Pancreas (tissue), 10 donors: ENCODE measurements at regions not wholly inside any gene's neighbourhood (a gene's known extent, or its start where the extent isn't known, plus 50 kb on each side); places are given as distances from the start of the nearest gene placed in this dataset.

Source experiments
- ATAC-seq, 4 donors: fragments of 200-7000 bp; cut with Tn5 transposase; one replicate each; pipeline versions ENCODE4 v1.8.0 to v1.9.1; 2020; ENCODE audit warnings: mild to moderate bottlenecking in 4 of 4, moderate library complexity in 4 of 4
- DNase-seq, 6 donors: peaks; one replicate each; pipeline ENCODE4 v3.0.0-alpha.2; 2020
- FAIRE-seq: peaks from 2 replicates; lab custom pipeline; 2012; peaks lifted over from hg19 to GRCh38; lab: Jason Lieb, UNC
- H3K27ac ChIP-seq, 4 donors: fragments of 200-600 bp; sonication (generic); 1 replicate in 3 of 4; 2 replicates in 1 of 4; pipeline versions ENCODE4 v1.5.0 to v1.8.0; 2020
- H3K27me3 ChIP-seq, 4 donors: fragments of 200-600 bp; one replicate each; pipeline ENCODE4 v1.8.0; 2021
- H3K36me3 ChIP-seq, 3 donors: fragments of 200-600 bp; sonication (generic) in 1 of 3; one replicate each; pipeline versions ENCODE4 v1.5.0 to v1.8.0; 2020 to 2021
- H3K4me1 ChIP-seq, 3 donors: fragments of 200-600 bp; one replicate each; pipeline ENCODE4 v1.8.0; 2021
- H3K4me3 ChIP-seq, 4 donors: fragments of 200-600 bp; sonication (generic) in 2 of 4; one replicate each; pipeline versions ENCODE4 v1.5.0 to v1.8.0; 2020 to 2021
- H3K9me3 ChIP-seq, 4 donors: fragments of 200-600 bp; one replicate each; pipeline ENCODE4 v1.8.0; 2021
- WGBS, 2 donors: extraction: QIAGEN DNeasy Blood & Tissue Kit; methylation state at CpG; one replicate each; pipeline ENCODE4 v1.1.7; 2013; 5-methylcytosine and 5-hydroxymethylcytosine counted together
- intact Hi-C, 3 donors: fragments of 100-400 bp; cut with DNase I; formaldehyde crosslinking; loops; one replicate each; pipeline versions ENCODE4 v1.11.1 to v1.14.2; 2022
- TF ChIP-seq, protein P1 (sequence below), 4 donors: fragments of 200-600 bp; sonication (generic) in 3 of 4; IDR thresholded peaks; one replicate each; pipeline versions ENCODE4 v1.5.0 to v1.8.0; 2021; ENCODE audit warnings: antibody characterized with exemption in 4 of 4
- donor health status: healthy with polysubstance abuse.
- donor health status: DM: no; HTN: no; CAD: no; lungs with moderate emphysema.
- donor health status: DM: no; HTN: no; CAD: no.
- donor health status: control.
- donor health status: control.
- donor health status: Bipolar disorder and iron deficiency.
- donor health status: DM: yes; HTN: yes; CAD: no.
- donor health status: DM: no; HTN: no; CAD: no.
- donor health status: DM: no; HTN: no; CAD: no.
- donor health status: DM: yes; HTN: yes; CAD: no.

DNA sequence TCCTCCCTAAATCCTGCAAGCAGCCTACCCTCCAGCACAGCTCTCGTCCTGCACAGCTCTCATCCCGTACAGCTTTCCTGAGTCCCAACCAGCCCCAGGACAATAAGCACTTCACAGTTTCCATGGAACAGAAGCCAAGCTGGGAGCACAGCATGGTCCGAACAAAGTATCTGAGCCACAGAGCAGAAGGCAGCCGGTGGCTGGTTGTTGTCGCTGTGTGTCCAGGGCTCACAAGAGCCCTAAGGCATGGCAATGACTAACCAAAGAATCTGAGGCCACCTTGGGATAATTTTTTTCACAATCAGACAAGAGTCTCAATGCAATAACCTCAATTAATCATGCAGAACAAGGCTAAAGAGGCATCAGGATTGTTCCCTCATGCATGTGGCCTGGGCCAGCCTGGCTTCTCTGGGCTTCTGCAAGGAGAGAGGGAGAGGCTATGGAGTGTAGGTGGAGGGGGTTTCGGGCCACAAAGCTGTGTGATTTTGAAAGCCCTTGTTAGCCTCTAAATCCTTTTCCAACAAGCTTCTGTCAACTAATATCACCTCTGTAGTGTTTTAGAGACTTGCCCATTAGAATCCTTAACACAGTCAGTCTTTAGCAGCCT, 323.4 kb downstream of the PIK3R1 start:
- intact Hi-C loops: no loop called here
- Histone ChIP-seq H3K27ac (no peak overlapping the region), H3K27me3 (no peaks in the 10 kb centered on the region), H3K9me3 (no peaks in the 10 kb centered on the region), H3K4me1 (peaks cover 0 to 4% (median 3%) of the 10 kb centered on the region in 3 donors), H3K4me3 (no peak overlapping the region), H3K36me3 (no peaks in the 10 kb centered on the region)
- TF ChIP-seq, protein P1, sequence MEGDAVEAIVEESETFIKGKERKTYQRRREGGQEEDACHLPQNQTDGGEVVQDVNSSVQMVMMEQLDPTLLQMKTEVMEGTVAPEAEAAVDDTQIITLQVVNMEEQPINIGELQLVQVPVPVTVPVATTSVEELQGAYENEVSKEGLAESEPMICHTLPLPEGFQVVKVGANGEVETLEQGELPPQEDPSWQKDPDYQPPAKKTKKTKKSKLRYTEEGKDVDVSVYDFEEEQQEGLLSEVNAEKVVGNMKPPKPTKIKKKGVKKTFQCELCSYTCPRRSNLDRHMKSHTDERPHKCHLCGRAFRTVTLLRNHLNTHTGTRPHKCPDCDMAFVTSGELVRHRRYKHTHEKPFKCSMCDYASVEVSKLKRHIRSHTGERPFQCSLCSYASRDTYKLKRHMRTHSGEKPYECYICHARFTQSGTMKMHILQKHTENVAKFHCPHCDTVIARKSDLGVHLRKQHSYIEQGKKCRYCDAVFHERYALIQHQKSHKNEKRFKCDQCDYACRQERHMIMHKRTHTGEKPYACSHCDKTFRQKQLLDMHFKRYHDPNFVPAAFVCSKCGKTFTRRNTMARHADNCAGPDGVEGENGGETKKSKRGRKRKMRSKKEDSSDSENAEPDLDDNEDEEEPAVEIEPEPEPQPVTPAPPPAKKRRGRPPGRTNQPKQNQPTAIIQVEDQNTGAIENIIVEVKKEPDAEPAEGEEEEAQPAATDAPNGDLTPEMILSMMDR (IDR thresholded peaks at IDR 0.05): no peak
- no peak for ATAC-seq
- DNase-seq: no peak
- 87 to 92% methylated on average over 6 of the region's 6 CpGs for WGBS, 2 donors
- FAIRE-seq: no peak

DNA sequence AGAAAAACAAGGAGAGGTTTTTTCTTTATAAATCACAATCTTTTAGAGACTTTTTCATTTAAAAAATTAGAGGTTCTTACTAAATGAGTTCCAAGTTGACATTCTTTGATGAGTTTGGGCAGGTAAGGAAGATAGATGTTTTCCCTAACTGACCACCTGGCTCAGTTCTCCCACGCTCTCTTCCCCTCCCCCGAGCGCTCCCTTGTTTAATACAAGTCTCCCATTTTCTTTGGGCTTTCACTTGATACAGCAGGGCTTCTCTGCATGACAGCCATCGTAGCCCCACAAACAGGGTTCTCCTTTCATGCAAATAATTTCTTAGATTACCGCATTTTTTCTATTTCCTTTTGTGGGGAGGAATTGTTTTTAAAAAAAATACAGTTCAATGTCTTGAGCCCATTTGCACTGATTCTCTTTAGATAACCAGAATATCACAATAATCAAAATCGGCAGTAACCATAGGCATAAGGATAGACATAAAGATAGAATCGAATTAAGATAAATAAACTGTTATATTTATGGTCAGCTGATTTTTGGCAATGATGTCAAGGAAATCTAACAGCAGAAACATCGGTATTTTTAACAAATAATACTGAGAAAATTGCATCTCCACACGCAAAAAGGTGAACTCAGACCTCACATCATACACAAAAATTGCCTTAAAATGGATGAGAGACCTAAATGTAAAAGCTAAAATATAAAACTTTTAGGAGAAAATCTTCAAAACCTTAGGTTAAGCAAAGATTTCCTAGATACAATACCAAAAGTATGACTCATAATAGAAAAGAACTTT, 325.4 kb downstream of the PIK3R1 start:
- FAIRE-seq: no peak
- WGBS, 2 donors: 76 to 81% methylated on average over 9 of the region's 9 CpGs
- Histone ChIP-seq H3K9me3 (no peaks in the 10 kb centered on the region), H3K27me3 (no peaks in the 10 kb centered on the region), H3K4me1 (no peaks in the 10 kb centered on the region), H3K4me3 (no peak overlapping the region), H3K27ac (no peak overlapping the region), H3K36me3 (no peaks in the 10 kb centered on the region)
- no peak for ATAC-seq
- TF ChIP-seq, protein P1 (IDR thresholded peaks at IDR 0.05): no peak
- no peak for DNase-seq
- intact Hi-C loops: no loop called here

DNA sequence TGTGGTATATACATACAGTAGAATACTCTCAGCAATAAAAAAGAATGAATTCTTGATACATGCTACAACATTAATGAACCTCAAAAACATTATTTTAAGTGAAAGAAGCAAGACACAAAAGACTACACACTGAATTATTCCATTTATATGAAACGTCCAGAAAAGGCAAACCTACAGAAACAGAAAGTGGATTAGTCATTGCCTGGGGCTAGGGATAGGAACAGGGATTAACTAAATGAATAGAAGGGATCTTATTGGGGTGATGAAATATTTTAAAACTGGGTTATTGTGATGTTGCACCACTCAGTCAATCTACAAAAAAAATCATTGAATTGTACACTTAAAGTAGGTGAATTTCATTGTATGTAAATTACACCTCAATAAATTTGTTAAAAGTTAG, 326.7 kb downstream of the PIK3R1 start:
- DNase-seq (no peak), FAIRE-seq (no peak), ATAC-seq (no peak)
- Histone ChIP-seq H3K4me3 (no peak overlapping the region), H3K4me1 (no peaks in the 10 kb centered on the region), H3K27me3 (no peaks in the 10 kb centered on the region), H3K27ac (no peak overlapping the region), H3K36me3 (no peaks in the 10 kb centered on the region), H3K9me3 (no peaks in the 10 kb centered on the region)
- WGBS, 2 donors: 37 to 38% methylated on average over 1 of the region's 1 CpG
- TF ChIP-seq, protein P1 (IDR thresholded peaks at IDR 0.05): no peak
- intact Hi-C loops: no loop called here

DNA sequence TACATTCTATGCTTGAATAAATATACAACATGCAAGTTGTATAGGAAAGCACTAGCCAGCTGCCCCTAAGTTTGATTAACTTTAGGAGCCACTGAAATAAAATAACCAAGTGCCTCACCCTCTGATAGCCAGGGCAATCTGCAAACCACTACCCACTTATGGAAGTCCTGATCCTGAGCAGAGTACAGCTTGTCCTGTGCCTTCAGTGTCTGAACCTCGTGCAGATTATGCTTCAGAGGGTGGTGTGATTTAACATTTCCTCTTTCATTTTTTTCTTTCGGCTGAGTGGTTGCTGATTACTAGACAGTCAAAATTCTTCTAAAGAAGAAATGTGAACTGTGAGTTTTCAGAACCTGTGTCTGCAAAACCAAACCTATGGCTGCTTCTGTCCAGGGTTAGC, 327.7 kb downstream of the PIK3R1 start:
- Histone ChIP-seq H3K36me3 (no peaks in the 10 kb centered on the region), H3K4me3 (no peak overlapping the region), H3K9me3 (no peaks in the 10 kb centered on the region), H3K4me1 (no peaks in the 10 kb centered on the region), H3K27me3 (no peaks in the 10 kb centered on the region), H3K27ac (no peak overlapping the region)
- ATAC-seq (peak in 1 of 4 donors; percentile 18), FAIRE-seq (no peak), DNase-seq (no peak)
- WGBS, 2 donors: 46 to 47% methylated on average over 2 of the region's 2 CpGs
- intact Hi-C loops: no loop called here
- TF ChIP-seq, protein P1 (IDR thresholded peaks at IDR 0.05): no peak
